K562 (cell line): ENCODE measurements at regions not wholly inside any gene's neighbourhood (a gene's known extent, or its start where the extent isn't known, plus 50 kb on each side); places are given as distances from the start of the nearest gene placed in this dataset.

Experiments
- ATAC-seq: fragments of 200-7000 bp; cut with Tn5 transposase; 3 replicates; pipeline ENCODE4 v1.9.1; 2020; ENCODE audit warnings: moderate library complexity
- BruUV-seq: library from RNA; stranded (reverse); fragments of 400-500 nt; replicated peaks from 2 replicates; lab custom pipeline; 2021; lab: Mats Ljungman, UMichigan
- CTCF ChIA-PET: fragments of 300-600 bp; formaldehyde crosslinking; extraction: SDS; loops from one replicate; lab custom pipeline; 2021; ENCODE audit warnings: low intra/inter-chr PET ratio; lab: Yijun Ruan, JAX
- POLR2A ChIA-PET: fragments of 300-600, 350-650 bp; sonication (Branson Sonifier 250); formaldehyde crosslinking; extraction: SDS; loops from one replicate; lab custom pipeline; 2021; ENCODE audit warnings: antibody characterized with exemption, inconsistent platforms; lab: Yijun Ruan, JAX
- DNase-seq, 4 experiments: peaks; one replicate each; pipeline versions ENCODE4 v3.0.0 to v3.0.0-alpha.2; 2011 to 2018; ENCODE audit warnings: low spot score in 3 of 4, mixed read lengths in 3 of 4; ENCODE audit errors: extremely low read depth in 1 of 4
- FAIRE-seq: peaks from 2 replicates; lab custom pipeline; 2011; peaks lifted over from hg19 to GRCh38; lab: Jason Lieb, UNC
- H2AFZ ChIP-seq: 2 replicates; pipeline ENCODE4 v1.6.0; 2011; ENCODE audit warnings: low read depth, low read length, control low read depth, inconsistent platforms
- H3K27ac ChIP-seq: fragments of 200-600 bp; 3 replicates; pipeline ENCODE4 v1.8.0; 2011; ENCODE audit warnings: low read depth, mild to moderate bottlenecking, control low read depth, inconsistent platforms, low read length, moderate library complexity, mixed read lengths; ENCODE audit errors: extremely low read depth
- H3K27me3 ChIP-seq, 2 experiments: fragments of 300-600 bp in 1 of 2; 2 replicates in 1 of 2; 3 replicates in 1 of 2; pipeline versions ENCODE4 v1.6.0 to v1.8.0; 2011; ENCODE audit warnings: inconsistent platforms in 2 of 2, low read length in 2 of 2, mild to moderate bottlenecking in 1 of 2, mixed read lengths in 1 of 2, moderate library complexity in 1 of 2; ENCODE audit not compliant: control insufficient read depth in 2 of 2, insufficient read depth in 2 of 2
- H3K36me3 ChIP-seq: fragments of 300-600 bp; 3 replicates; pipeline ENCODE4 v1.8.0; 2011; ENCODE audit warnings: mild to moderate bottlenecking, low read length, inconsistent platforms; ENCODE audit not compliant: control insufficient read depth, insufficient read depth
- H3K4me1 ChIP-seq, 2 experiments: fragments of 200-600 bp in 1 of 2; replicated peaks in 1 of 2; 2 replicates in 1 of 2; 3 replicates in 1 of 2; pipeline versions ENCODE4 v1.5.1 to v1.8.0; 2011; ENCODE audit warnings: inconsistent platforms in 2 of 2, low read length in 2 of 2, mild to moderate bottlenecking in 1 of 2, mixed read lengths in 1 of 2, moderate library complexity in 1 of 2; ENCODE audit not compliant: control insufficient read depth in 2 of 2, insufficient read depth in 2 of 2
- H3K4me2 ChIP-seq: 2 replicates; pipeline ENCODE4 v1.6.1; 2011; ENCODE audit warnings: low read length, control low read depth, inconsistent platforms, mixed read lengths; ENCODE audit not compliant: insufficient read depth
- H3K4me3 ChIP-seq: fragments of 200-600 bp; sonication (generic), shearing (Covaris generic); 2 replicates; pipeline ENCODE4 v1.5.1; 2016; ENCODE audit warnings: control low read depth, inconsistent platforms
- H3K79me2 ChIP-seq: fragments of 200-600 bp; 3 replicates; pipeline ENCODE4 v1.8.0; 2011; ENCODE audit warnings: low read length, inconsistent platforms; ENCODE audit not compliant: control insufficient read depth, insufficient read depth
- H3K9ac ChIP-seq, 2 experiments: 2 replicates each; pipeline versions ENCODE4 v1.6.0 to v1.6.1; 2011; ENCODE audit warnings: low read depth in 2 of 2, low read length in 2 of 2, control low read depth in 1 of 2, inconsistent platforms in 1 of 2, mild to moderate bottlenecking in 1 of 2, mixed read lengths in 1 of 2; ENCODE audit not compliant: insufficient read depth in 1 of 2
- H3K9me1 ChIP-seq: one replicate; pipeline ENCODE4 v1.6.0; 2011; ENCODE audit warnings: inconsistent platforms, mild to moderate bottlenecking, low read length, moderate library complexity; ENCODE audit not compliant: control insufficient read depth, insufficient read depth
- H3K9me3 ChIP-seq: replicated peaks from 2 replicates; pipeline ENCODE4 v1.5.1; 2011; ENCODE audit warnings: low read depth, low read length, inconsistent platforms; ENCODE audit not compliant: control insufficient read depth, insufficient read depth
- H4K20me1 ChIP-seq: replicated peaks from 2 replicates; pipeline ENCODE4 v1.6.1; 2011; ENCODE audit warnings: low read length, inconsistent platforms, mixed read lengths; ENCODE audit not compliant: control insufficient read depth, insufficient read depth
- EP400 ChIP-seq: fragments of 450-650 bp; IDR thresholded peaks from 2 replicates; pipeline ENCODE4 v1.6.1; 2017; ENCODE audit warnings: antibody characterized with exemption, mild to moderate bottlenecking, moderate library complexity
- HDAC1 ChIP-seq, 2 experiments: fragments of 450-650 bp; IDR thresholded peaks; 2 replicates each; pipeline ENCODE4 v1.6.1; 2016 to 2017; ENCODE audit warnings: inconsistent platforms in 1 of 2, mild to moderate bottlenecking in 1 of 2, moderate library complexity in 1 of 2
- ILF3 ChIP-seq: fragments of 450-650 bp; IDR thresholded peaks from 2 replicates; pipeline ENCODE4 v1.6.1; 2018; ENCODE audit warnings: antibody characterized with exemption, mild to moderate bottlenecking, moderate library complexity, borderline replicate concordance
- MBD2 ChIP-seq: sonication (generic); IDR thresholded peaks from 2 replicates; pipeline ENCODE4 v1.6.1; 2016; ENCODE audit warnings: low read depth, borderline replicate concordance
- NBN ChIP-seq: fragments of 450-650 bp; IDR thresholded peaks from 2 replicates; pipeline ENCODE4 v1.6.1; 2016; ENCODE audit warnings: low read depth, mild to moderate bottlenecking
- ZNF143 ChIP-seq: sonication (generic); formaldehyde crosslinking; IDR thresholded peaks from 2 replicates; pipeline ENCODE4 v1.9.0; 2022; ENCODE audit warnings: mild to moderate bottlenecking, missing genetic modification reagents
- ZNF586 ChIP-seq: fragments of 450-650 bp; formaldehyde crosslinking; conservative IDR thresholded peaks from 2 replicates; pipeline ENCODE4 v1.4.0; 2020; ENCODE audit warnings: mild to moderate bottlenecking, moderate library complexity
- WGBS: fragments of 100-300 bp; shearing (Covaris generic); methylation state at CpG from one replicate; pipeline ENCODE4 v1.1.6; 2016; ENCODE audit warnings: low coverage, mixed read lengths; ENCODE audit not compliant: insufficient coverage; ENCODE audit errors: missing lambda C conversion rate; 5-methylcytosine and 5-hydroxymethylcytosine counted together
- in situ Hi-C: fragments of 300-500 bp; cut with MboI; formaldehyde crosslinking; loops from 4 replicates; pipeline ENCODE4 v1.15.0; 2018; ENCODE audit warnings: inconsistent platforms, mixed read lengths
- intact Hi-C: fragments of 100-400 bp; cut with micrococcal nuclease; formaldehyde crosslinking; loops from 2 replicates; pipeline ENCODE4 v1.14.2; 2022
- TF ChIP-seq, protein P1 (sequence below): IDR thresholded peaks from 2 replicates; pipeline ENCODE4 v1.6.1; 2011; ENCODE audit warnings: borderline replicate concordance, low read depth, mild to moderate bottlenecking, moderate library complexity, low read length; ENCODE audit not compliant: insufficient read depth, poor library complexity, severe bottlenecking
- TF ChIP-seq, protein P2 (sequence below): sonication (generic); formaldehyde crosslinking; IDR thresholded peaks from 2 replicates; pipeline ENCODE4 v1.8.0; 2022; ENCODE audit warnings: mild to moderate bottlenecking, missing genetic modification reagents
- TF ChIP-seq, protein P3 (sequence below): fragments of 250-450 bp; sonication (Bioruptor Pico); IDR thresholded peaks from 2 replicates; pipeline ENCODE4 v1.4.0; 2020; ENCODE audit warnings: mild to moderate bottlenecking, moderate library complexity, borderline replicate concordance

DNA sequence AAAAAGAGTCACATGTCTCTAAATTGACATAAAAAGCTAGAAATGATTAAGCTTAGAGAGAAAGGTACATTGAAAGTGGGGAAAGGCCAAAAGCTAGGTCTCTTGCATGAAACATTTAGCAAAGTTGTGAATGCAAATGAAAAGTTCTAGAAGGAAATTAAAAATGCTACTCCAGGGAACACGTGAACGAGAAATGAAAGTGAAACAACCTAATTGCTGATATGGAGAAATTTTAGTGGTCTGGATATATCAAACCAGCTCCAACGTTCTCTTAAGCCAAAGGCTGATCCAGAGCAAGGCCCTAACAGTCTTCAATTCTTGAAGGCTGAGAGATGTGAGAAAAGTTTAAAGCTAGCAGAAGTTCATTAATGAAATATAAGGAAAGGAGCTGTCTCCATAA, 419.8 kb downstream of the SLITRK6 start:
- Histone ChIP-seq H3K4me1 (no peaks in the 10 kb centered on the region), H3K27me3 (no peaks in the 10 kb centered on the region), H3K4me2 (no peak overlapping the region), H3K36me3 (no peaks in the 10 kb centered on the region), H3K27ac (no peak overlapping the region), H3K9me3 (no peaks in the 10 kb centered on the region), H3K9me1 (no peaks in the 10 kb centered on the region), H3K4me3 (no peak overlapping the region), H3K9ac (no peak overlapping the region), H2AFZ (no peak overlapping the region), H3K79me2 (no peaks in the 10 kb centered on the region), H4K20me1 (no peaks in the 10 kb centered on the region)
- no peak for DNase-seq
- in situ Hi-C loops (no loop called here), intact Hi-C loops (no loop called here)
- CTCF ChIA-PET = no interaction called here
- ATAC-seq = no peak
- no peak for TF ChIP-seq MBD2
- no peak for FAIRE-seq
- no TSS peak for BruUV-seq
- POLR2A ChIA-PET = no interaction called here
- WGBS = 0% methylated on average over 3 of the region's 3 CpGs

DNA sequence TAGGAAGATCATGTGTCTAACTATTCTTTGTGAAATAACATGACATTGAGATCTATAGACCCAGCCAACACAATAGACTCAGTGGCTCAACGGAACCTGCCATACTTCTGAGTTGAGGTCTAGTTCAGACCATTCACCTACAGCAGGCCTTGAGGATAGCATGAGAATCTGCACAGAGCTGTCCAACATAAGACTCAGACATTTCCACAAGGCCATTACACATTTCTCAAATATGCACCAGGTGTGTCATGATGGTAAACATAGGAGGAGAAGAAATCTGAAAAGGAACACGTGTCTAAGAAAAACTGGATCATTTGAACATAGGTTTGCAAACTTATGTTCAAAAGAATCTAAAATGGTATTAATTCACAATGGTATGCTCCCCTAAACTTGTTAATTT, 421.4 kb downstream of the SLITRK6 start:
- intact Hi-C loops (no loop called here), in situ Hi-C loops (no loop called here)
- no peak overlapping the region for H3K4me2 ChIP-seq
- CTCF ChIA-PET = no interaction called here
- TF ChIP-seq ZNF143 (no peak), NBN (no peak), ZNF586 (CRISPR knock-in tag) (no peak), HDAC1 (IDR thresholded peaks at IDR 0.05) (no peak), ILF3 (no peak), EP400 (no peak)
- TF ChIP-seq, protein P1, sequence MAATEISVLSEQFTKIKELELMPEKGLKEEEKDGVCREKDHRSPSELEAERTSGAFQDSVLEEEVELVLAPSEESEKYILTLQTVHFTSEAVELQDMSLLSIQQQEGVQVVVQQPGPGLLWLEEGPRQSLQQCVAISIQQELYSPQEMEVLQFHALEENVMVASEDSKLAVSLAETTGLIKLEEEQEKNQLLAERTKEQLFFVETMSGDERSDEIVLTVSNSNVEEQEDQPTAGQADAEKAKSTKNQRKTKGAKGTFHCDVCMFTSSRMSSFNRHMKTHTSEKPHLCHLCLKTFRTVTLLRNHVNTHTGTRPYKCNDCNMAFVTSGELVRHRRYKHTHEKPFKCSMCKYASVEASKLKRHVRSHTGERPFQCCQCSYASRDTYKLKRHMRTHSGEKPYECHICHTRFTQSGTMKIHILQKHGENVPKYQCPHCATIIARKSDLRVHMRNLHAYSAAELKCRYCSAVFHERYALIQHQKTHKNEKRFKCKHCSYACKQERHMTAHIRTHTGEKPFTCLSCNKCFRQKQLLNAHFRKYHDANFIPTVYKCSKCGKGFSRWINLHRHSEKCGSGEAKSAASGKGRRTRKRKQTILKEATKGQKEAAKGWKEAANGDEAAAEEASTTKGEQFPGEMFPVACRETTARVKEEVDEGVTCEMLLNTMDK = no peak
- TF ChIP-seq, protein P2, sequence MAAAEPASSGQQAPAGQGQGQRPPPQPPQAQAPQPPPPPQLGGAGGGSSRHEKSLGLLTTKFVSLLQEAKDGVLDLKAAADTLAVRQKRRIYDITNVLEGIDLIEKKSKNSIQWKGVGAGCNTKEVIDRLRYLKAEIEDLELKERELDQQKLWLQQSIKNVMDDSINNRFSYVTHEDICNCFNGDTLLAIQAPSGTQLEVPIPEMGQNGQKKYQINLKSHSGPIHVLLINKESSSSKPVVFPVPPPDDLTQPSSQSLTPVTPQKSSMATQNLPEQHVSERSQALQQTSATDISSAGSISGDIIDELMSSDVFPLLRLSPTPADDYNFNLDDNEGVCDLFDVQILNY = no peak
- TF ChIP-seq, protein P3, sequence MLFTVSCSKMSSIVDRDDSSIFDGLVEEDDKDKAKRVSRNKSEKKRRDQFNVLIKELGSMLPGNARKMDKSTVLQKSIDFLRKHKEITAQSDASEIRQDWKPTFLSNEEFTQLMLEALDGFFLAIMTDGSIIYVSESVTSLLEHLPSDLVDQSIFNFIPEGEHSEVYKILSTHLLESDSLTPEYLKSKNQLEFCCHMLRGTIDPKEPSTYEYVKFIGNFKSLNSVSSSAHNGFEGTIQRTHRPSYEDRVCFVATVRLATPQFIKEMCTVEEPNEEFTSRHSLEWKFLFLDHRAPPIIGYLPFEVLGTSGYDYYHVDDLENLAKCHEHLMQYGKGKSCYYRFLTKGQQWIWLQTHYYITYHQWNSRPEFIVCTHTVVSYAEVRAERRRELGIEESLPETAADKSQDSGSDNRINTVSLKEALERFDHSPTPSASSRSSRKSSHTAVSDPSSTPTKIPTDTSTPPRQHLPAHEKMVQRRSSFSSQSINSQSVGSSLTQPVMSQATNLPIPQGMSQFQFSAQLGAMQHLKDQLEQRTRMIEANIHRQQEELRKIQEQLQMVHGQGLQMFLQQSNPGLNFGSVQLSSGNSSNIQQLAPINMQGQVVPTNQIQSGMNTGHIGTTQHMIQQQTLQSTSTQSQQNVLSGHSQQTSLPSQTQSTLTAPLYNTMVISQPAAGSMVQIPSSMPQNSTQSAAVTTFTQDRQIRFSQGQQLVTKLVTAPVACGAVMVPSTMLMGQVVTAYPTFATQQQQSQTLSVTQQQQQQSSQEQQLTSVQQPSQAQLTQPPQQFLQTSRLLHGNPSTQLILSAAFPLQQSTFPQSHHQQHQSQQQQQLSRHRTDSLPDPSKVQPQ (CRISPR knock-in tag) = no peak
- no peaks in the 10 kb centered on the region for H3K9me1 ChIP-seq
- no peaks in the 10 kb centered on the region for H3K79me2 ChIP-seq
- no peak overlapping the region for H2AFZ ChIP-seq
- POLR2A ChIA-PET = no interaction called here
- no TSS peak for BruUV-seq
- no peaks in the 10 kb centered on the region for H4K20me1 ChIP-seq
- ATAC-seq = no peak
- no peaks in the 10 kb centered on the region for H3K36me3 ChIP-seq
- H3K4me3 ChIP-seq = no peak overlapping the region
- no peaks in the 10 kb centered on the region for H3K4me1 ChIP-seq
- 13% methylated on average over 2 of the region's 2 CpGs for WGBS
- no peak for DNase-seq
- H3K9me3 ChIP-seq = no peaks in the 10 kb centered on the region
- no peak overlapping the region for H3K9ac ChIP-seq
- FAIRE-seq = no peak
- H3K27ac ChIP-seq = no peak overlapping the region
- H3K27me3 ChIP-seq = no peaks in the 10 kb centered on the region
